Kidney (tissue), 13 donors: ENCODE measurements at regions not wholly inside any gene's neighbourhood (a gene's known extent, or its start where the extent isn't known, plus 50 kb on each side); places are given as distances from the start of the nearest gene placed in this dataset.

Experiments
- DNase-seq, 5 donors: peaks; one replicate each; pipeline ENCODE4 v3.0.0-alpha.2; 2013 to 2020
- FAIRE-seq: peaks from 2 replicates; lab custom pipeline; 2012; peaks lifted over from hg19 to GRCh38; lab: Jason Lieb, UNC
- H3K27ac ChIP-seq, 2 donors: one replicate each; pipeline ENCODE4 v1.7.0; 2013; ENCODE audit warnings: low read depth in 2 of 2, low read length in 2 of 2, inconsistent platforms in 1 of 2
- H3K27me3 ChIP-seq: one replicate; pipeline ENCODE4 v1.7.1; 2013; ENCODE audit warnings: low read length, inconsistent platforms; ENCODE audit not compliant: control insufficient read depth, insufficient read depth
- H3K36me3 ChIP-seq, 3 donors: one replicate each; pipeline versions ENCODE4 v1.7.0 to v1.7.1; 2013; ENCODE audit warnings: low read length in 3 of 3, control low read depth in 1 of 3, inconsistent platforms in 1 of 3; ENCODE audit not compliant: insufficient read depth in 3 of 3, control insufficient read depth in 2 of 3
- H3K4me1 ChIP-seq, 3 donors: one replicate each; pipeline versions ENCODE4 v1.7.0 to v1.7.1; 2013; ENCODE audit warnings: low read length in 3 of 3, inconsistent platforms in 1 of 3, low read depth in 1 of 3; ENCODE audit not compliant: control insufficient read depth in 2 of 3, insufficient read depth in 2 of 3
- H3K4me3 ChIP-seq, 3 donors: one replicate each; pipeline versions ENCODE4 v1.7.0 to v1.8.1; 2013; ENCODE audit warnings: low read length in 3 of 3, control low read depth in 1 of 3, inconsistent platforms in 1 of 3
- H3K9ac ChIP-seq, 3 donors: one replicate each; pipeline versions ENCODE4 v1.7.0 to v1.7.1; 2013; ENCODE audit warnings: low read length in 3 of 3, control low read depth in 1 of 3, inconsistent platforms in 1 of 3
- H3K9me3 ChIP-seq, 3 donors: one replicate each; pipeline versions ENCODE4 v1.7.0 to v1.7.1; 2013; ENCODE audit warnings: low read length in 3 of 3, control low read depth in 1 of 3, inconsistent platforms in 1 of 3; ENCODE audit not compliant: control insufficient read depth in 2 of 3, insufficient read depth in 1 of 3
- CTCF ChIP-seq: IDR thresholded peaks from 3 replicates; pipeline ENCODE4 v1.5.1; 2012; ENCODE audit warnings: mild to moderate bottlenecking, moderate library complexity, borderline replicate concordance; ENCODE audit not compliant: insufficient read depth; ENCODE audit errors: extremely low read depth
- intact Hi-C: fragments of 100-400 bp; cut with DNase I; formaldehyde crosslinking; loops from one replicate; pipeline ENCODE4 v1.11.1; 2022
- donor health status: control.
- donor health status: control.
- donor health status: control.
- donor health status: control.
- donor health status: control.
- donor health status: DM: yes; HTN: yes; CAD: no.
- donor health status: Normal renal cell carcinoma (clear cell type).

GRCh38 chr9:6076851-6077250, 61.4 kb upstream of the RANBP6 start:
- Histone ChIP-seq H3K27me3 (no peaks in the 10 kb centered on the region), H3K9me3 (no peaks in the 10 kb centered on the region), H3K27ac (no peak overlapping the region), H3K9ac (no peak overlapping the region), H3K4me3 (no peak overlapping the region), H3K36me3 (no peaks in the 10 kb centered on the region), H3K4me1 (no peaks in the 10 kb centered on the region)
- no peak for FAIRE-seq
- no peak for TF ChIP-seq CTCF
- intact Hi-C loops = no loop called here
- no peak for DNase-seq

GRCh38 chr9:6073731-6074130, 58.3 kb upstream of the RANBP6 start:
- intact Hi-C loops = no loop called here
- Histone ChIP-seq H3K9me3 (no peaks in the 10 kb centered on the region), H3K4me3 (no peak overlapping the region), H3K27me3 (no peaks in the 10 kb centered on the region), H3K9ac (no peak overlapping the region), H3K27ac (no peak overlapping the region), H3K36me3 (no peaks in the 10 kb centered on the region), H3K4me1 (no peaks in the 10 kb centered on the region)
- FAIRE-seq = no peak
- DNase-seq = no peak
- TF ChIP-seq CTCF = no peak

GRCh38 chr9:6072865-6073264, 57.4 kb upstream of the RANBP6 start:
- no peak for TF ChIP-seq CTCF
- H3K4me1 ChIP-seq = no peaks in the 10 kb centered on the region
- intact Hi-C loops = no loop called here
- H3K9me3 ChIP-seq = no peaks in the 10 kb centered on the region
- no peak overlapping the region for H3K4me3 ChIP-seq
- no peak overlapping the region for H3K9ac ChIP-seq
- no peaks in the 10 kb centered on the region for H3K36me3 ChIP-seq
- FAIRE-seq (no peak), DNase-seq (no peak)
- H3K27ac ChIP-seq = no peak overlapping the region
- no peaks in the 10 kb centered on the region for H3K27me3 ChIP-seq

- Histone ChIP-seq H3K9me3 (no peaks in the 10 kb centered on the region), H3K9ac (no peak overlapping the region), H3K4me1 (no peaks in the 10 kb centered on the region), H3K36me3 (no peaks in the 10 kb centered on the region), H3K27ac (no peak overlapping the region), H3K4me3 (no peak overlapping the region), H3K27me3 (no peaks in the 10 kb centered on the region)
- DNase-seq (no peak), FAIRE-seq (no peak)
- intact Hi-C loops = no loop called here
- TF ChIP-seq CTCF = no peak
These were observed 57.0 kb upstream of the RANBP6 start for GRCh38 chr9:6072453-6072852.
